Mammary epithelial cell (primary cell): ENCODE measurements at regions not wholly inside any gene's neighbourhood (a gene's known extent, or its start where the extent isn't known, plus 50 kb on each side); places are given as distances from the start of the nearest gene placed in this dataset.

Experiments used
- EZH2 ChIP-seq: IDR thresholded peaks from 2 replicates; pipeline ENCODE4 v1.6.1; 2012; ENCODE audit warnings: low read length, inconsistent platforms, borderline replicate concordance
- TF ChIP-seq, protein P1 (sequence below), 2 donors: IDR thresholded peaks in 1 of 2; conservative IDR thresholded peaks in 1 of 2; 2 replicates each; pipeline ENCODE4 v1.5.1; 2011 to 2012; ENCODE audit warnings: inconsistent platforms in 2 of 2, low read length in 2 of 2, mild to moderate bottlenecking in 2 of 2, control low read depth in 1 of 2, low read depth in 1 of 2; ENCODE audit not compliant: insufficient read depth in 1 of 2; ENCODE audit errors: extremely low read depth in 1 of 2

DNA sequence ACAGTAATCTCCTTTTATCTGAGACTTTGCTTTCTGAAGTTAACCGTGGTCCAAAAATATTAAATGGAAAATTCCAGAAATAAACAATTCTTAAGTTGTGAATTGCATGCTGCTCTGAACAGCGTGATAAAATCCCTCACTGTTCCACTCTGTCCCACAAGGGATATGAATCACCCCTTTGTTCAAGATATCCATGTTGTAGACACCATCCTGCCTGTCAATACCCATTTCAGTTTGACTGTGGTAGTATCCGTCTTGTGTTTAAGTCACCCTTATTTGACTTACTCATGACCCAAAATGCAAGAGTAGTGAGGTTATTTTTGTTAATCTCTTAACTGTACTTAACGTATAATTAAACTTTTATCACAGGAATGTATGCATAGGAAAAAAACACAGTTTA, 435.0 kb downstream of the SHQ1 start:
- TF ChIP-seq, protein P1, sequence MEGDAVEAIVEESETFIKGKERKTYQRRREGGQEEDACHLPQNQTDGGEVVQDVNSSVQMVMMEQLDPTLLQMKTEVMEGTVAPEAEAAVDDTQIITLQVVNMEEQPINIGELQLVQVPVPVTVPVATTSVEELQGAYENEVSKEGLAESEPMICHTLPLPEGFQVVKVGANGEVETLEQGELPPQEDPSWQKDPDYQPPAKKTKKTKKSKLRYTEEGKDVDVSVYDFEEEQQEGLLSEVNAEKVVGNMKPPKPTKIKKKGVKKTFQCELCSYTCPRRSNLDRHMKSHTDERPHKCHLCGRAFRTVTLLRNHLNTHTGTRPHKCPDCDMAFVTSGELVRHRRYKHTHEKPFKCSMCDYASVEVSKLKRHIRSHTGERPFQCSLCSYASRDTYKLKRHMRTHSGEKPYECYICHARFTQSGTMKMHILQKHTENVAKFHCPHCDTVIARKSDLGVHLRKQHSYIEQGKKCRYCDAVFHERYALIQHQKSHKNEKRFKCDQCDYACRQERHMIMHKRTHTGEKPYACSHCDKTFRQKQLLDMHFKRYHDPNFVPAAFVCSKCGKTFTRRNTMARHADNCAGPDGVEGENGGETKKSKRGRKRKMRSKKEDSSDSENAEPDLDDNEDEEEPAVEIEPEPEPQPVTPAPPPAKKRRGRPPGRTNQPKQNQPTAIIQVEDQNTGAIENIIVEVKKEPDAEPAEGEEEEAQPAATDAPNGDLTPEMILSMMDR (conservative IDR thresholded peaks at IDR 0.05 in 1 of 2, IDR thresholded peaks at IDR 0.05 in 1 of 2; ENCODE audit: extremely low read depth in 1 of 2, insufficient read depth in 1 of 2, low read depth in 1 of 2, low read length in 2 of 2): no peak
- TF ChIP-seq EZH2: no peak
